Colonic mucosa (tissue), 4 donors: ENCODE measurements at regions not wholly inside any gene's neighbourhood (a gene's known extent, or its start where the extent isn't known, plus 50 kb on each side); places are given as distances from the start of the nearest gene placed in this dataset.

Experiments used
- DNase-seq: peaks from one replicate; pipeline ENCODE4 v3.0.0-alpha.2; 2020
- H3K27ac ChIP-seq: fragments of 200-600 bp; one replicate; pipeline ENCODE4 v1.8.0; 2021
- H3K27me3 ChIP-seq: fragments of 200-600 bp; one replicate; pipeline ENCODE4 v1.8.0; 2021
- H3K36me3 ChIP-seq: fragments of 200-600 bp; one replicate; pipeline ENCODE4 v1.8.0; 2021
- H3K4me1 ChIP-seq: fragments of 200-600 bp; one replicate; pipeline ENCODE4 v1.8.0; 2021; ENCODE audit warnings: mild to moderate bottlenecking
- H3K4me3 ChIP-seq: fragments of 200-600 bp; one replicate; pipeline ENCODE4 v1.8.0; 2021
- H3K9ac ChIP-seq, 2 donors: one replicate each; pipeline ENCODE4 v1.7.0; 2013; ENCODE audit warnings: control low read depth in 2 of 2, low read depth in 2 of 2, low read length in 2 of 2
- H3K9me3 ChIP-seq: fragments of 200-600 bp; one replicate; pipeline ENCODE4 v1.8.0; 2021
- intact Hi-C: fragments of 100-400 bp; cut with DNase I; formaldehyde crosslinking; loops from one replicate; pipeline ENCODE4 v1.14.1; 2022
- TF ChIP-seq, protein P1 (sequence below): fragments of 200-600 bp; IDR thresholded peaks from one replicate; pipeline ENCODE4 v1.8.0; 2022; ENCODE audit warnings: antibody characterized with exemption, mild to moderate bottlenecking
- donor health status: healthy.
- donor health status: DM: no; HTN: no; CAD: no.
- donor health status: DM: no; HTN: no; CAD: no.

DNA sequence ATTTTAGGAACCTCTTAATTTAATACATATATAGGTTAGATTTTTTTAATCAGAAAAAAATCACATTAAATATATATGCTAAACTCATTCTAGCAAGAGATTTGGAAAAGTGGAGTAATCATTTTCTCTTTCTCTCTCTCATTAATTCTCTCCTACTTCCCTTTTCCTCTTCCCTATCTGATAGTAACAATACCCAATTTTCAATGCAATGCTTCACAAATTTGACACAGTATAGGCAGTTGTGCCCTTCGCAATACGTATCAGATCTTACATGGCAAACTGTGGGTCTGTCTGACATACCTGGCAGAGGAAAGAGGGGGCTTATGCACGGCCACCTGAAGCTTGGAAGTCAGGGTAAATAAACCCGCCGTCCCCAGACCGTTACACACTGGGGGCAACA, 444.3 kb downstream of the NBAS start:
- intact Hi-C loops = no loop called here
- no peaks in the 10 kb centered on the region for H3K27me3 ChIP-seq
- TF ChIP-seq, protein P1, sequence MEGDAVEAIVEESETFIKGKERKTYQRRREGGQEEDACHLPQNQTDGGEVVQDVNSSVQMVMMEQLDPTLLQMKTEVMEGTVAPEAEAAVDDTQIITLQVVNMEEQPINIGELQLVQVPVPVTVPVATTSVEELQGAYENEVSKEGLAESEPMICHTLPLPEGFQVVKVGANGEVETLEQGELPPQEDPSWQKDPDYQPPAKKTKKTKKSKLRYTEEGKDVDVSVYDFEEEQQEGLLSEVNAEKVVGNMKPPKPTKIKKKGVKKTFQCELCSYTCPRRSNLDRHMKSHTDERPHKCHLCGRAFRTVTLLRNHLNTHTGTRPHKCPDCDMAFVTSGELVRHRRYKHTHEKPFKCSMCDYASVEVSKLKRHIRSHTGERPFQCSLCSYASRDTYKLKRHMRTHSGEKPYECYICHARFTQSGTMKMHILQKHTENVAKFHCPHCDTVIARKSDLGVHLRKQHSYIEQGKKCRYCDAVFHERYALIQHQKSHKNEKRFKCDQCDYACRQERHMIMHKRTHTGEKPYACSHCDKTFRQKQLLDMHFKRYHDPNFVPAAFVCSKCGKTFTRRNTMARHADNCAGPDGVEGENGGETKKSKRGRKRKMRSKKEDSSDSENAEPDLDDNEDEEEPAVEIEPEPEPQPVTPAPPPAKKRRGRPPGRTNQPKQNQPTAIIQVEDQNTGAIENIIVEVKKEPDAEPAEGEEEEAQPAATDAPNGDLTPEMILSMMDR = no peak
- H3K4me3 ChIP-seq = no peak overlapping the region
- no peaks in the 10 kb centered on the region for H3K36me3 ChIP-seq
- no peak for DNase-seq
- H3K9me3 ChIP-seq = no peaks in the 10 kb centered on the region
- no peaks in the 10 kb centered on the region for H3K4me1 ChIP-seq
- H3K27ac ChIP-seq = no peak overlapping the region
- H3K9ac ChIP-seq = no peak overlapping the region
